ENCODE measurements at regions not wholly inside any gene's neighbourhood (a gene's known extent, or its start where the extent isn't known, plus 50 kb on each side); places are given as distances from the start of the nearest gene placed in this dataset.

GRCh38 chr3:155024006-155024638, 56.0 kb upstream of the MME start:
- no peaks in the 10 kb centered on the region for H3K27me3 ChIP-seq (replicated peaks in 1 of 4; ENCODE audit: control extremely low read depth in 1 of 4, control insufficient read depth in 3 of 4, insufficient read depth in 4 of 4, low read length in 3 of 4)
- no peak overlapping the region for H3K27ac Mint-ChIP-seq
- H3K4me3 Mint-ChIP-seq: no peak overlapping the region
- WGBS (ENCODE audit: insufficient coverage): 100% methylated on average over 1 of the region's 2 CpGs
- no peaks in the 10 kb centered on the region for H3K27me3 Mint-ChIP-seq
- no peaks in the 10 kb centered on the region for H3K9me3 Mint-ChIP-seq (ENCODE audit: insufficient read depth)
- ChIA-PET CTCF (interaction anchor here (0.9 kb wide), 1 partner anchor 7 kb away, joined by 3 read pairs; no protein-coding TSS in a partner anchor), POLR2A (no interaction called here)
- H3K36me3 ChIP-seq (replicated peaks in 1 of 2; ENCODE audit: control extremely low read depth in 1 of 2, control insufficient read depth in 1 of 2, extremely low read depth in 1 of 2, insufficient read depth in 2 of 2, low read length in 1 of 2): no peaks in the 10 kb centered on the region
- H3K4me1 Mint-ChIP-seq: no peaks in the 10 kb centered on the region
- H3K9me3 ChIP-seq (ENCODE audit: control extremely low read depth in 1 of 3, control insufficient read depth in 2 of 3, insufficient read depth in 1 of 3, low read length in 2 of 3): no peaks in the 10 kb centered on the region
- H3K9ac ChIP-seq (ENCODE audit: low read length): no peak overlapping the region
- no peak overlapping the region for H3K4me3 ChIP-seq (ENCODE audit: control extremely low read depth in 1 of 5, extremely low read depth in 1 of 5, insufficient read depth in 1 of 5, low read depth in 2 of 5, low read length in 4 of 5)
- H3K79me2 ChIP-seq (ENCODE audit: control insufficient read depth, insufficient read depth, low read length): no peaks in the 10 kb centered on the region
- H2AFZ ChIP-seq (ENCODE audit: insufficient read depth, low read depth, low read length, poor library complexity, severe bottlenecking): no peak overlapping the region
- no peak overlapping the region for H3K4me2 ChIP-seq (replicated peaks; ENCODE audit: low read depth, low read length, poor library complexity, severe bottlenecking)
- intact Hi-C loops (cut with micrococcal nuclease): no loop called here
- no peaks in the 10 kb centered on the region for H4K20me1 ChIP-seq (ENCODE audit: control insufficient read depth, insufficient read depth, low read length, poor library complexity, severe bottlenecking)
- H3K4me1 ChIP-seq (ENCODE audit: control insufficient read depth in 2 of 2, insufficient read depth in 2 of 2, low read length in 2 of 2): no peaks in the 10 kb centered on the region
- H3K27ac ChIP-seq (ENCODE audit: low read length in 2 of 2): no peak overlapping the region
- ATAC-seq (ENCODE audit: low read depth) (no peak), DNase-seq (no peak)
- no peak for TF ChIP-seq EZH2 (IDR thresholded peaks at IDR 0.05; ENCODE audit: borderline replicate concordance, insufficient read depth, low read depth, low read length, poor library complexity, severe bottlenecking)
- no peak for TF ChIP-seq CTCF (IDR thresholded peaks at IDR 0.05)

GRCh38 chr3:155022896-155023295, 57.2 kb upstream of the MME start:
- no peaks in the 10 kb centered on the region for H3K27me3 Mint-ChIP-seq
- ChIA-PET CTCF (no interaction called here), POLR2A (no interaction called here)
- no peak overlapping the region for H3K4me3 Mint-ChIP-seq
- no peaks in the 10 kb centered on the region for H3K9me3 ChIP-seq (ENCODE audit: control extremely low read depth in 1 of 3, control insufficient read depth in 2 of 3, insufficient read depth in 1 of 3, low read length in 2 of 3)
- no peak overlapping the region for H3K27ac Mint-ChIP-seq
- no peak overlapping the region for H3K9ac ChIP-seq (ENCODE audit: low read length)
- intact Hi-C loops (cut with micrococcal nuclease): no loop called here
- no peaks in the 10 kb centered on the region for H3K27me3 ChIP-seq (replicated peaks in 1 of 4; ENCODE audit: control extremely low read depth in 1 of 4, control insufficient read depth in 3 of 4, insufficient read depth in 4 of 4, low read length in 3 of 4)
- no peaks in the 10 kb centered on the region for H4K20me1 ChIP-seq (ENCODE audit: control insufficient read depth, insufficient read depth, low read length, poor library complexity, severe bottlenecking)
- ATAC-seq (ENCODE audit: low read depth) (no peak), DNase-seq (no peak)
- H3K4me1 Mint-ChIP-seq: no peaks in the 10 kb centered on the region
- H3K4me3 ChIP-seq (ENCODE audit: control extremely low read depth in 1 of 5, extremely low read depth in 1 of 5, insufficient read depth in 1 of 5, low read depth in 2 of 5, low read length in 4 of 5): no peak overlapping the region
- no peaks in the 10 kb centered on the region for H3K36me3 ChIP-seq (replicated peaks in 1 of 2; ENCODE audit: control extremely low read depth in 1 of 2, control insufficient read depth in 1 of 2, extremely low read depth in 1 of 2, insufficient read depth in 2 of 2, low read length in 1 of 2)
- no peaks in the 10 kb centered on the region for H3K79me2 ChIP-seq (ENCODE audit: control insufficient read depth, insufficient read depth, low read length)
- no peak overlapping the region for H3K4me2 ChIP-seq (replicated peaks; ENCODE audit: low read depth, low read length, poor library complexity, severe bottlenecking)
- no peak overlapping the region for H3K27ac ChIP-seq (ENCODE audit: low read length in 2 of 2)
- no peak overlapping the region for H2AFZ ChIP-seq (ENCODE audit: insufficient read depth, low read depth, low read length, poor library complexity, severe bottlenecking)
- H3K9me3 Mint-ChIP-seq (ENCODE audit: insufficient read depth): no peaks in the 10 kb centered on the region
- no peaks in the 10 kb centered on the region for H3K4me1 ChIP-seq (ENCODE audit: control insufficient read depth in 2 of 2, insufficient read depth in 2 of 2, low read length in 2 of 2)
- TF ChIP-seq EZH2 (IDR thresholded peaks at IDR 0.05; ENCODE audit: borderline replicate concordance, insufficient read depth, low read depth, low read length, poor library complexity, severe bottlenecking) (no peak), CTCF (IDR thresholded peaks at IDR 0.05) (no peak)

All from B cell (primary cell).